ENCODE measurements at regions not wholly inside any gene's neighbourhood (a gene's known extent, or its start where the extent isn't known, plus 50 kb on each side); places are given as distances from the start of the nearest gene placed in this dataset.
"Not testable (repeated sequence)": the region's sequence is repeated elsewhere in the genome, so short reads cannot be mapped to it uniquely, and the experiment has no call there.

- no peak for TF ChIP-seq GABPA (IDR thresholded peaks at IDR 0.05; ENCODE audit: low read depth, low read length)
- TF ChIP-seq GABPA (CRISPR knock-in tag; IDR thresholded peaks at IDR 0.05; ENCODE audit: low read depth), result no peak
- no peak for TF ChIP-seq HCFC1 (IDR thresholded peaks at IDR 0.05; ENCODE audit: low read depth, low read length)
- no peak for TF ChIP-seq SOX5 (CRISPR knock-in tag; IDR thresholded peaks at IDR 0.05; ENCODE audit: borderline replicate concordance)
- no peak for TF ChIP-seq CHD4 (IDR thresholded peaks at IDR 0.05; ENCODE audit: borderline replicate concordance, low read length)
- no peak for TF ChIP-seq ZNF644 (CRISPR knock-in tag; IDR thresholded peaks at IDR 0.05; ENCODE audit: low read depth)
- TF ChIP-seq JUNB (CRISPR knock-in tag; IDR thresholded peaks at IDR 0.05; ENCODE audit: borderline replicate concordance), result no peak
- no peak for TF ChIP-seq ZBTB43 (CRISPR knock-in tag; conservative IDR thresholded peaks at IDR 0.05)
- no peak for TF ChIP-seq ATAD3A (CRISPR knock-in tag; IDR thresholded peaks at IDR 0.05)
- TF ChIP-seq CBX5 (CRISPR knock-in tag; IDR thresholded peaks at IDR 0.05; ENCODE audit: borderline replicate concordance), result no peak
- TF ChIP-seq, protein P1, sequence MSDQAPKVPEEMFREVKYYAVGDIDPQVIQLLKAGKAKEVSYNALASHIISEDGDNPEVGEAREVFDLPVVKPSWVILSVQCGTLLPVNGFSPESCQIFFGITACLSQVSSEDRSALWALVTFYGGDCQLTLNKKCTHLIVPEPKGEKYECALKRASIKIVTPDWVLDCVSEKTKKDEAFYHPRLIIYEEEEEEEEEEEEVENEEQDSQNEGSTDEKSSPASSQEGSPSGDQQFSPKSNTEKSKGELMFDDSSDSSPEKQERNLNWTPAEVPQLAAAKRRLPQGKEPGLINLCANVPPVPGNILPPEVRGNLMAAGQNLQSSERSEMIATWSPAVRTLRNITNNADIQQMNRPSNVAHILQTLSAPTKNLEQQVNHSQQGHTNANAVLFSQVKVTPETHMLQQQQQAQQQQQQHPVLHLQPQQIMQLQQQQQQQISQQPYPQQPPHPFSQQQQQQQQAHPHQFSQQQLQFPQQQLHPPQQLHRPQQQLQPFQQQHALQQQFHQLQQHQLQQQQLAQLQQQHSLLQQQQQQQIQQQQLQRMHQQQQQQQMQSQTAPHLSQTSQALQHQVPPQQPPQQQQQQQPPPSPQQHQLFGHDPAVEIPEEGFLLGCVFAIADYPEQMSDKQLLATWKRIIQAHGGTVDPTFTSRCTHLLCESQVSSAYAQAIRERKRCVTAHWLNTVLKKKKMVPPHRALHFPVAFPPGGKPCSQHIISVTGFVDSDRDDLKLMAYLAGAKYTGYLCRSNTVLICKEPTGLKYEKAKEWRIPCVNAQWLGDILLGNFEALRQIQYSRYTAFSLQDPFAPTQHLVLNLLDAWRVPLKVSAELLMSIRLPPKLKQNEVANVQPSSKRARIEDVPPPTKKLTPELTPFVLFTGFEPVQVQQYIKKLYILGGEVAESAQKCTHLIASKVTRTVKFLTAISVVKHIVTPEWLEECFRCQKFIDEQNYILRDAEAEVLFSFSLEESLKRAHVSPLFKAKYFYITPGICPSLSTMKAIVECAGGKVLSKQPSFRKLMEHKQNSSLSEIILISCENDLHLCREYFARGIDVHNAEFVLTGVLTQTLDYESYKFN (CRISPR knock-in tag; conservative IDR thresholded peaks at IDR 0.05), result no peak
- no peak for TF ChIP-seq TCF7L2 (IDR thresholded peaks at IDR 0.05; ENCODE audit: low read depth, low read length)
- TF ChIP-seq HOXA9 (CRISPR knock-in tag; IDR thresholded peaks at IDR 0.05; ENCODE audit: borderline replicate concordance), result no peak
Observed at GRCh38 chr13:86922936-86923335, 748.2 kb upstream of the SLITRK5 start (continued).

- H3K79me2 ChIP-seq (ENCODE audit: insufficient read depth, low read length); H3K4me1 ChIP-seq (ENCODE audit: insufficient read depth, low read length); CTCF ChIA-PET (ENCODE audit: low intra/inter-chr PET ratio, low total read pairs); H3K27ac ChIP-seq (ENCODE audit: extremely low read length, insufficient read depth, low read length); H3K36me3 ChIP-seq (replicated peaks in 1 of 2; ENCODE audit: control insufficient read depth in 1 of 2, insufficient read depth in 2 of 2, low read length in 2 of 2); FAIRE-seq; H3K4me3 ChIP-seq (replicated peaks in 1 of 3; ENCODE audit: insufficient read depth in 1 of 3, low read depth in 2 of 3, low read length in 3 of 3); DNase-seq (ENCODE audit: low spot score); H3K9me3 ChIP-seq (ENCODE audit: low read length); H3K9ac ChIP-seq (ENCODE audit: insufficient read depth, low read depth, low read length); BruUV-seq (replicated peaks); H3K27me3 ChIP-seq (ENCODE audit: control insufficient read depth in 1 of 2, insufficient read depth in 2 of 2, low read length in 2 of 2); POLR2A ChIA-PET; H3K4me2 ChIP-seq (ENCODE audit: low read depth, low read length); in situ Hi-C loops (cut with HindIII; ENCODE audit: extremely low pct_ligation_motif_present, low pct_unique_long_range_greater_than_20kb); H4K20me1 ChIP-seq (ENCODE audit: insufficient read depth, low read length); H2AFZ ChIP-seq (ENCODE audit: low read length); ATAC-seq; intact Hi-C loops (cut with micrococcal nuclease; ENCODE audit: unreplicated experiment): not testable (repeated sequence)
- WGBS (ENCODE audit: low lambda C conversion rate), result 59% methylated on average over 3 of the region's 3 CpGs
Observed at GRCh38 chr13:86926916-86927315, 744.3 kb upstream of the SLITRK5 start.

Measured in HepG2 (cell line).